GM20000 (cell line): ENCODE measurements at regions not wholly inside any gene's neighbourhood (a gene's known extent, or its start where the extent isn't known, plus 50 kb on each side); places are given as distances from the start of the nearest gene placed in this dataset.

ENCODE experiments used
- DNase-seq: peaks from one replicate; pipeline ENCODE4 v3.0.0; 2012; ENCODE audit warnings: low spot score
- TF ChIP-seq, protein P1 (sequence below): IDR thresholded peaks from 2 replicates; pipeline ENCODE4 v1.5.1; 2012; ENCODE audit warnings: mild to moderate bottlenecking, control low read depth; ENCODE audit errors: extremely low read depth, missing control alignments

DNA sequence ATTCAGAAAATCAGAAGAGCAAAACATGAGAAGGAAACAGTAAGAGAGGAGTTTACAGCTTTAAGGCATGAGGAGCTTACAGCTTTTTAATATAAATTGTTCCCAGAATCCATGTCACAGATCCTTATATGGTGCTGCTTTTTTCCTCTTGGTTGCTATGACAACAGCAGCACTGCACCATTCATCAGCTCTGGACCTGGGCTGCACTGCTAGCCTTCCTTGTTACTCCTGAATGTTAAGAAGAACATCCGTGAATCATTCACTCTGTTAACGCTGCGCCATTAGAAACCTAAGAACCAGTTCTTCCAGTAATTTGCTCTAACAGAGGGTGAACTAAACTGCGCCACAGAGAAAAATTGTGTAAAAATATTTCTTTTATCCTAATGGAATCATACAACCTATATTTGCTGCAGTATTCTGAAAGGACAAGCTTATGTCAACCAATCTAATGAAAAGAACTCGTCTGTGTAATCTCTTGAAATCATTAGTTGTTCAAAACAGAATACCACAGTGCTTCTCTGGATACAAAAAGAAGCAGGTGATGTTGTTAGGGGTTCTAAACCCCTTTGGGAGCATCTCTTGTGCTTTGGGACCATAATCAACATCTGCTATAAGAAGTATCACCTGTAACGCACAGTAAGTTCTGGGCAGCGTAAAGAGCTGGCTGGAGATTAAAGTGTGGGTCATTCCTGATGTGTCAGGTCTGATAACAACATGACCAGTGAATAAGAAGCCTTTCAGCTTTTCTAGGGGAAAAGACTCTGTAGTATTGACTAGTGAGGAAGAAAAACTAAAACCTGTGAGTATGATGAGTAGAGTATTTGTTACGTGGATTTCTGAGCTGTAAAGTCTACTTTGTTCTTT lies 151.2 kb downstream of the TANC2 start:
- DNase-seq, result no peak
- TF ChIP-seq, protein P1, sequence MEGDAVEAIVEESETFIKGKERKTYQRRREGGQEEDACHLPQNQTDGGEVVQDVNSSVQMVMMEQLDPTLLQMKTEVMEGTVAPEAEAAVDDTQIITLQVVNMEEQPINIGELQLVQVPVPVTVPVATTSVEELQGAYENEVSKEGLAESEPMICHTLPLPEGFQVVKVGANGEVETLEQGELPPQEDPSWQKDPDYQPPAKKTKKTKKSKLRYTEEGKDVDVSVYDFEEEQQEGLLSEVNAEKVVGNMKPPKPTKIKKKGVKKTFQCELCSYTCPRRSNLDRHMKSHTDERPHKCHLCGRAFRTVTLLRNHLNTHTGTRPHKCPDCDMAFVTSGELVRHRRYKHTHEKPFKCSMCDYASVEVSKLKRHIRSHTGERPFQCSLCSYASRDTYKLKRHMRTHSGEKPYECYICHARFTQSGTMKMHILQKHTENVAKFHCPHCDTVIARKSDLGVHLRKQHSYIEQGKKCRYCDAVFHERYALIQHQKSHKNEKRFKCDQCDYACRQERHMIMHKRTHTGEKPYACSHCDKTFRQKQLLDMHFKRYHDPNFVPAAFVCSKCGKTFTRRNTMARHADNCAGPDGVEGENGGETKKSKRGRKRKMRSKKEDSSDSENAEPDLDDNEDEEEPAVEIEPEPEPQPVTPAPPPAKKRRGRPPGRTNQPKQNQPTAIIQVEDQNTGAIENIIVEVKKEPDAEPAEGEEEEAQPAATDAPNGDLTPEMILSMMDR, result no peak

DNA sequence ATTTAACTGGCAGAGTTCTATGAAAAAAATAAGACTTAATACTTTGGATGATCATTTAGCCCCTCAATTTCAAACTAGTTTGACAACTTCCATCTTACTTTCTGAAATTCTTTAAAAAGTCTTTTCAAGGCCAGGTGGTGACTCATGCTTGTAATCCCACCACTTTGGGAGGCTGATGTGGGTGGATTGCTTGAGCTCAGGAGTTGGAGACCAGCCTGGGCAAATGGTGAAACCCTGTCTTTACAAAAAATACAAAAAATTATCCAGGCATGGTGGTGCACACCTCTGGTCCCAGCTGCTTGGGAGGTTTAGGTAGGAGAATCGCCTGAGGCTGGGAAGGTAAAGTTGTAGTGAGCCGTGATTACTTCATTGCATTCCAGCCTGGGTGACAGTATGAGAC lies 154.4 kb downstream of the TANC2 start:
- TF ChIP-seq, protein P1, result no peak
- DNase-seq, result no peak

DNA sequence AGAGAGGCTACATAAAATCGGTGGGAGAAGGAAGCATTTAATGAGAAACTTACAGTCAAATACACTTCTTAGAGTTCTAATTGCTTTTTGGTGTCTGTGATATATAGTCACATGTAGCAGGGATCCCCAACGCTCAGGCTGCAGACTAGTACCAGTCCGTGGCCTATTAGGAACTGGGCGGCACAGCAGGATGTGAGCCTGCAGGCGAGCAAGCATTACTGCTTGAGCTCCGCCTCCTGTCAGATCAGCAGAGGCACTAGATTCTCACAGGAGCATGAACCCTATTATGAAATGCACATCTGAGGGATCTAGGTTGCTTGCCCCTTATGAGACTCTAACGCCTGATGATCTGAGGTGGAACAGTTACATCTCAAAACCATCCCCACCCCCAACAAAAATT lies 158.5 kb downstream of the TANC2 start:
- TF ChIP-seq, protein P1, result no peak
- DNase-seq, result no peak

- DNase-seq, result no peak
- TF ChIP-seq, protein P1, result no peak
These were observed 158.9 kb downstream of the TANC2 start for GRCh38 chr17:63124958-63125357.

DNA sequence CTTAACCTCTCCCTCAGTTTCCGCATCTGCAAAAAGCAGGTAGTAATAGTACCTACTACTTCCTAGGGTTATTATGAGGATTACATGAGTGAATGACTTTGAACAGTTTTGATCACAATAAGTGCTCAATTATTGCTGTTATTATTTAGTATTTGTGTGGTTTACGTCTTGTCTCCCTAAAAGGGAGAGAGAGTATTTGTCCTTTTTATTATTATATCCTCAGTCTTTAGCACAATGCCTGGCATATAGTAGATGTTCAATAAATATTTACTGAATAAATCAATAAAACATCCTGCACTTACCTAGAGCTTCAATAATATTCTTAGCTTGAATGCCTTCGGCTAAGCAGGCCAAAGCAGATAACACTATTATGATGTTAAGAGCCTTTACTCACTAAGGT lies 160.0 kb downstream of the TANC2 start:
- TF ChIP-seq, protein P1, result no peak
- DNase-seq, result no peak

DNA sequence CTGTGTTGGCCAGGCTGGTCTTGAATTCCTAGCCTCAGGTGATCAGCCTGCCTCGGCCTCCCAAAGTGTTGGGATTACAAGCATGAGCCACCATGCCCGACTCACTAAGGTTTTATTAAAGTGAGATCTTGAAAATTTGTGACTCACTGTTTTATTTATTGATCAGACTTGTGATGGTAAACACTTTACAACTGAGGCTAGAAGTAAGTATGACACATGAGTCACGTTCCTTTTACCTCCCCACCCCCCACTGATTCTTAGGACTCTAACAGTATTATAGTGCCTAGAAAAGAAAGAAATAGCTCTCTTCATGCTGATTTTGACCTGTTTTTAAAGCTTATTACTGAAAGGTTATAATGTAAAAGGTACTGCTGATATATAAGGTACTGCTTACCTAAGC lies 160.6 kb downstream of the TANC2 start:
- no peak for DNase-seq
- TF ChIP-seq, protein P1, result no peak

DNA sequence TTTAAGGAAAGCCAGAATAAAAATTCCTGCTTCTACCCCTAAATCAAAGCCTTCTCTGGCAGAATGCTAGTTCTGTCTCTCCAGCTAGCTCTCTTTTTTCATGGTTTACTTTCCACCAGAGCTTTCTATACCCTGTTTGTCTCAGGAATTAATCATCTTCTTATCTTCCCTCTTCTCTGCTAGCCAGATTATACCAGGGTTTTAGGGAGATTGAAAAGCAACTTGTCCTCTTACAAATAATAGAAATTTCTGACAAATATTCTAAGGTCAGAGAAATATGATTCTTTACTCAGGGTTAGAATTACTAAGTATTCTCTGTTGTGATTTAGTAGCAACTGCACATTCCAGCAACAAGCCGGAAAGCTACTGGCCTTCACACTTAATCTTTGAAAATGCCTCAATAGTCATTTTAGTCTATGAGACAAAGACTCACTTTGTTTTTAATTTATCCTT lies 166.4 kb downstream of the TANC2 start:
- no peak for DNase-seq
- TF ChIP-seq, protein P1, result no peak
